CD4-positive, alpha-beta T cell treated with Interleukin-15 for 1 hour (primary cell): ENCODE measurements at regions not wholly inside any gene's neighbourhood (a gene's known extent, or its start where the extent isn't known, plus 50 kb on each side); places are given as distances from the start of the nearest gene placed in this dataset.
"Not testable (repeated sequence)": the region's sequence is repeated elsewhere in the genome, so short reads cannot be mapped to it uniquely, and the experiment has no call there.

Experiments used
- DNase-seq: peaks from one replicate; pipeline ENCODE4 v3.0.0-alpha.2; 2020

DNA sequence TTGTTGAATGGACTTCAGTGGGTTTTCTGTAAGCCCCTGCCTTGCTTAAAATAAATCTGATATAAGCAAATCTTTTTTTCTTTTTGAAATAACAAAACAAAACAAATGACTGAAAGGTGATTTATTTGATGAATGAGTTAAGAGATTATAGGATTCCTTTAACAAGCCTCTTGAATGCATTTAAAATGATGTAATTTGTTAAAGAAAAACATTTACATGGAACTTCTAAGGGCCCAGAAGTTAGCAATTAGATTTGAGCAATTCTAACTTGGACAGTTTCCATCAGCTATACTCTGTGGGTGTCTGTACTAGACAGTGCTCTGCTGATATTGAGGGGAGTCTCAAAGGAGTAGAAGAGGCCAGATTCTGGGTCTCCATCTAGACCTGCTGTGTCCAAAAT is 143.5 kb upstream of the RAG2 start:
- no peak for DNase-seq

DNA sequence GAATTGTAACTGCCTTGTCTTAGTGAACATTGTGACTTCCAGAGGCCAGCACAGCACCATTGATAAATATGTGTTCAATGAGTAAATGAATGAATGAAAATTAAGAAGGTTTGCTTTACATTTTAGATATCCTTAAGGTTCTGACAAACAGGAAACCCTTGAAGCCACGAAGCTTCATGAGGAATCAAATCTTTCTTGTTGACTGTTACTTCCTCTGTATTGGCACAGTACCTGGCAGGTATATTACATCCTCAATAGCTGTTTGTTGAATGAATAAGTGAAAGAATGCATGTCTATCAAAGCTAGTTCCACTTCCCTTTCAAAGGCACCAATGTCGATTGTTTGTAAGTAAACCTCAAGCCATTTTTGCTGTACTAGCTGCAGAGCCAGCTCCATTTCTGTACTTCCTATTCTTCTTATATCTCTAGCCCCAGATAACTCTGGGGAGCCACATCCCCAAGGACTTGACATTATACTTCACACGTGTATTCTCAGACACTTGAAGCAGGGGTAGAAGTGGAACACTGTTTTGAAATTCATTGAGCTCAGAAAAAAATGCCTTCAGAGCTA is 140.3 kb upstream of the RAG2 start:
- no peak for DNase-seq

DNA sequence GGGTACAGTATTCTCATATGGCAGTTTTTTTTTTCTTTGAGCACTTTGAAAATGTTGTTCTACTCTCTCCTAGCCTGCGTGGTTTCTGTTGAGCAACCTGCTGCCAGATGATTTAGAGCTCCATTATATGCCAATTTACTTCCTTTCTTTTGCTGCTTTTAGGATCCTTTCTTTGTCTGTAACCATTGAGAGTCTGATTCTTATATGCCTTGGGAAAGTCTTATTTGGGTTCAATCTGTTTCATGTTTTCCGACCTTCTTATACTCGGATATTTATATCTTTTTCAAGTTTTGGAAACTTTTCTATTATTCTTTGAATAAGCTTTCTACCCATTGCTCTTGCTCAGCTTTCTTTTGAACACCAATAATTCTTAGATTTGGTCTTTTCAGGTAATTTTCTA is 138.1 kb upstream of the RAG2 start:
- DNase-seq, result no peak

DNA sequence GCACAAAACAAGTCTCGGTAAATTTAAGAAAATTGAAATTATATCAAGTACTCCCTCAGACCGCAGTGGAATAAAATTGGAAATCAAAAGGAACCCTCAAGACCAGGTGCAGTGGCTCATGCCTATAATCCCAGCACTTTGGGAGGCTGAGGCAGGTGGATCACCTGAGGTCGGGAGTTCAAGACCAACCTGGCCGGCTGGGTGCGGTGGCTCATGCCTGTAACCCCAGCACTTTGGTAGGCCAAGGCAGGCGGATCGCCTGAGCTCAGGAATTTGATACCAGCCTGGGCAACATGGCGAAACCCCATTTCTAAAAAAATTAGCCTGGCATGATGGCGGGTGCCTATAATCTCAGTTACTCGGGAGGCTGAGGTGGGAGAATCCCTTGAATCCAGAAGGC is 135.7 kb upstream of the RAG2 start:
- DNase-seq, result not testable (repeated sequence)

DNA sequence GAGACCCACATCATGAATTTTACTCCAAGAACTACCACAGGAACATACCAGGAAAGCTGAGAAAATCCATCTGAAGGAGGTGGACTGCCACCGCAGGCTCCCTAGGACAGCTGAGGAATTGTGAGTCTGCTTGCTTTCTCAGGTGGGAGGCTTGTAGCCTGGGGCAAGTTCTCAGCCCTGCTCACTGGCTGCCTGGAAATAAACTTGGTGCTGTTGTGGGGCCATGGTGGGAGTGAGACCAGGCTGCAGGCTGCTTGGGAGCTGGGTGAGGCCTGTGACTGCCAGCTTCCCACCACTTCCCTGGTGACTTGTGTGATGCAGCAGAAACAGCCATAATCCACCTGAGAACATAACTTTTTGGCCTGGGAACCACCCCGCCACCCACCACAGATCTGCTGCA is 132.7 kb upstream of the RAG2 start:
- DNase-seq, result no peak

DNA sequence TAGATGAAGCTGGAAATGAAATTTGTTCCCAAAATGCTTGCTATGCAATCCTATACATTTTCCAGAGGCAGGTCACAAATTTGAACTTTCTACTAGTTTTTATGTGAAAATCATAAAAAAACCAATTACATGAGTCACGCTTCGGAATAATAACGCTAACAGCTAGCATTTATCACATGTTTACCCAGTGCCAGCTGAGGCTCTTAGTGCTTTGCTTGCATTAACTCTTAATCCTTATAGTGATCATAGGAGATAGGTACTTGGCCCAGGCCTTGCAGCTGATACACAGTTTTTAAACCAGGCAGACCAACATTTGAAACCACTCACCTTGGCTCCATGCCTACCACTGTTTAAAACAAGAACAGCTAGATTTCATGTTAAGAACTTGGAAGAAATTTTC is 131.8 kb upstream of the RAG2 start:
- DNase-seq, result no peak

DNA sequence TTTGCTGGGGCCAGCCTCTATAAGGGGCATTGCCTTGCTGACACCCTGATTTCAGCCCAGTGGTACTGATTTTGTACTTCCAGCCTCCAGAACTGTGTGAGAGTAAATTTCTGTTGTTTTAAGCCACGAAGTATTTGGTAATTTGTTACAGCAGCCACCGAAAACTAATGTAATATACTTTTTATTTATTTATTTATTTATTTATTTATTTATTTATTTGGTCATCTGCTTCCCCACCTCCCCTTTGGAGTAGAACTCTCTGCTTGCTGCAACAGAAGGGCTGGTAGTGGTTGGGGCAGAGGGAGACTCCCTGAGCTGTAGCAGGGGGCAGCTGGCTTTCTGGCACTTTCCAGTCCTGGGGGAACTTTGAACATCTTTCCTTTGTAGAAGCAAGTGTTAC is 128.4 kb upstream of the RAG2 start:
- DNase-seq, result no peak

DNA sequence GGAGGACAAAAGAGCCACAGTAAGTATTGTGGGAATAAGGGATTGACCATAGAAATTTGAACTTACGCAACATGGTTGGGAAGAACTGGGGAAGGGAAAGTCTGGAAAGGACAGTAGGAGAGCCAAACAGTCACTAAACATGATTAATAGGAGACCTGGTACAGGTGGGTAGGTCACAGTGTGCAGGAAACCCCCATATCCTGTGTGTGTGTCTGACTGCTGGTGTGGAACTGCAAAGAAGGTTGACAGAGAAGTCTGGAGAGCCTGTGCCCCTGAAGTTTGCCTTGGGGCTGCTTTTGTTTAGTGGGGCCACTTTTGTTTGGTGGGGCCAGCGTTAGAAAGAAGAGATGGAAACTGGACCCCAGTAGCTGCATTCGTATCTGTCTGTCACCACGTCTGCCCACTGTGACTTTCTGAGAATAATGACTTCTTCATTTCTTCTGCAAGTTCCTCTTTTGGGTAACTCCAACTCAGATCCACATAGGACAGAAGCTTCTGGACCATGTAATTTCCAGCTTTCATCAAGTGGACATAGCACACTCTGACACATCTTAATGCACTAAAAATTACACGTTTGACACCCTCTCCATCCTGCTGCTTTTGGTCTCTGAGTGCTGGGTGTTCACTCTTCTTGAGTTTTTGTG is 126.8 kb upstream of the RAG2 start:
- no peak for DNase-seq

DNA sequence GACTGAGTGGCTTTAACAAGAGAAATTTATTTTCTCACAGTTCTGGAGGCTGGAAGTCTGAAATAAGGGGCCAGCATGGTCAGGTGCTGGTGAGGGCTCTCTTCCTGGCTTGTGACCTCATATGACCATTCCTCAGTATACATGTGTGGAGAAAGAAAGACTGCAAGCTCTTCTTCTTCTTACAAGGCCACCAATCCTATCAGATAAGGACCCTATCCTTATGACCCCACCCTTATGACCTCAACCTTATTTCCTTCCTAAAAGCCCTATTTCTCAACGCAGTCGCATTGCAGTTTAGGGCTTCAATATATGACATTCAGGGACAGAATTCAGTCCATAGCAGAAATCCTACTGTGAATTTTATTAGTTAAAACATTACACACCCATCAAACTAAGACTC is 124.4 kb upstream of the RAG2 start:
- DNase-seq, result no peak

DNA sequence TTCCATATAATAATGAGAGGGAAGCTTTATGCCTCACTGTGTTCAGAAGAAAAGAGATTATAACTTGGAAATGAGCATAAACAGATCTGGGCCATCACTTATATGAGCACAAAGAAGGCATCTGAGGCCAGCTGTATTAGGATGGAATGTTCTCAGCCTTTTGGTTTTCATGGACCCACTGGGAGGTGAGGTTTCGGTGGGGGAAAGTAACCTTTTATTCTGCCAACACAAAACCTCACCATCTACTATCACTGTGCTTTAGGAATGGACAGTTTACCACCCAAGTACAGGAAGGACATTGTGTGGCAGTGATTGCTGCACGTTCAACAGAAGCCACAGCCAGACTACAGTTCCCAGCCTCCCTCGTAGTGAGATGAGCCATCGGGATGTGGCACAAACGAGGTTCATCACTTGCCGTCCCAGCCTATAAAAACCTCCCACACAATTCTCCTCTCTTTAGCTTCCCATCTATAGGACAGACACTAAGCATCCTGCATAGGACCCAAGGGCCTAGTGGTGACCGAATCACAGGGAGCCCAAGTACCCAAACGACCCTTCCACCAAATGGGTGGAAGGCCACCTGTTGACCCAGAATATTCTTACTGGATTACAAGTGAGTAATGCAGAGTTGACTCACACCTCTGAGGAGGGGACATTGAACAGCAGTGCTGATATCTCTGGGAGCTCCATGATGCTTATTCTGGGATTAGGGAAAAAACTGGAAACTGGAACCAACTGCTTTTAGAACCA is 121.5 kb upstream of the RAG2 start:
- DNase-seq, result no peak

DNA sequence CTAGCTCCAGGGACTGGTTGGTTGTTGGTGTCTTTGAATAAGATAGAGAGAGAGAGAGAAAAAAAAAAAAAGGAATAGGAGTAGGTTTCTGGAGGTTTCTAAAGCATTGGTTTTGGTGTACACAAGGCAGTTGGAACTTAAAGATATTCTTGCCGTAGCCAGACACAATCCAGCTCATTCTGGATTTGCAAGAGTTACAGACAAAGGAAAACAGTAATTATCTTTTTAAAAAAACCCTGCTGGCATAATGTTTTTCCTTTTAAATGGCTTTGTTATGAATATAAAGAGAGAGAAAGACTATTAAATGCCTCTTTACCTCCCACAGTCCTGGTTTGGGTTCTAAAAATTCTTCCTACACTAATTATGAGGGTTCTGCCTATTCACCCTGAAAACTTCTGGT is 120.4 kb upstream of the RAG2 start:
- DNase-seq, result no peak

DNA sequence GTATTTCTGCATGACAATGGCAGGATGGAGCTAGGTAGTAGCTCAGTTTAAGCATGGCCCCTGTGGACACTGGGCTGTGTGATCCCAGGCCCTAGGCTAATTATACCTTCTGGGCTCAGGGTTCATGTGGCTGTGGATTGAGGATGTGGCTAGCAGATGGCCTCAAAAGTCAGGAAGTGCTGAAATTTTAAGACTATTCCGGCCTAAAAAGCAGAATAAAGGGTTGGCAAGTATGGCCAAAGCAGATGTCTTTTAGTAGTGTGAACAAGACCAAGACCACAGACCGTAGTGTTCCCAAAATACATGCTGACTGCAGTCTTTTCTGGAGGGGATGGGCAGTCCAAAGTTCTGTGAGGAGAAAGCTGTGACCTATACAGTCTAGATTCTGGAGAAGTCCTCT is 115.7 kb upstream of the RAG2 start:
- DNase-seq, result no peak

DNA sequence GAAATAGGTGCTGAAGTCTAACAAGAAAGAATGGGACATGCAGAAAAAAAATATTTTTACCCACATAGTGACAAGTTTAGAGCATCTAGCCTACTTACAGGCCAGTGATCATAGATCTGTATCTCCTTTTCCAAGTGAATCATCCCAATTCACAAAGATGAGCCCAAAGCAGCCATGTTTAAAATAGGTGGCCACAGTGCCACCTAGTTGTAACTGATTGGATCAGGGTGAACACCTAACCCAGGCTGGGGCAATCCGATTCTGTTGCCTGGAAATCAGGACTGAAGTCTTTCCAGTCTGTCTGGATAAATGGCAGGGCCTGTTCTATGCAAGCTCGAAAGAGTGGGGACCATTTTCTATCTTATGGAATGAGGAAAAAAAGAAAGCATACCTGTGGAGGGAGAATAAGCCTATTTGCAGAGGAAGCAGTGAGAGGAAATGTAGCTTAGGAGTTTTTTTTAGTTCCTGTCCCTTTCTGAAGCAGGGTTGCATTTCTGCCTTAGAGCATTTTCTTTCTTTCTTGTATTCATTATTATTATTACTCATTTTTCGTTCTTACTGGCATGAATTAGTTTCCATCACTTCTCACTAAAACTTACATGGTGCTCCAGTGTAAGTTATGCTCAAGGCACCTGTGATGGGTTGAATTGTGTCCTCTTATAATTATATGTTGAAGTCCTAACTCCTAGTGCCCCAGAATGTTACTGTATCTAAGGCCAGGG is 113.2 kb upstream of the RAG2 start:
- DNase-seq, result no peak
